Common myeloid progenitor, CD34-positive (primary cell): ENCODE measurements at regions not wholly inside any gene's neighbourhood (a gene's known extent, or its start where the extent isn't known, plus 50 kb on each side); places are given as distances from the start of the nearest gene placed in this dataset.

ENCODE experiments used
- CTCF ChIA-PET: fragments of 350-600 bp; sonication (Branson Sonifier 250); formaldehyde crosslinking; loops from one replicate; lab custom pipeline; 2021; ENCODE audit warnings: antibody characterized with exemption; lab: Charles Lee
- POLR2A ChIA-PET: fragments of 350-600 bp; sonication (Branson Sonifier 250); formaldehyde crosslinking; loops from one replicate; lab custom pipeline; 2021; ENCODE audit warnings: antibody characterized with exemption; lab: Charles Lee
- DNase-seq, 3 donors: peaks; one replicate each; pipeline versions ENCODE4 v3.0.0 to v3.0.0-alpha.2; 2013
- H3K27ac ChIP-seq, 2 experiments: 1 replicate in 1 of 2; 2 replicates in 1 of 2; pipeline ENCODE4 v1.7.0; 2013; ENCODE audit warnings: inconsistent platforms in 2 of 2, low read length in 2 of 2, mild to moderate bottlenecking in 2 of 2, low read depth in 1 of 2, moderate library complexity in 1 of 2; ENCODE audit not compliant: severe bottlenecking in 2 of 2, insufficient read depth in 1 of 2, poor library complexity in 1 of 2
- H3K27me3 ChIP-seq, 5 experiments: replicated peaks in 2 of 5; 1 replicate in 3 of 5; 2 replicates in 2 of 5; pipeline versions ENCODE4 v1.6.1 to v1.7.0; 2013; ENCODE audit warnings: low read length in 4 of 5, mild to moderate bottlenecking in 2 of 5, moderate library complexity in 2 of 5, inconsistent platforms in 1 of 5; ENCODE audit not compliant: insufficient read depth in 5 of 5, control insufficient read depth in 4 of 5
- H3K36me3 ChIP-seq, 4 experiments: 1 replicate in 2 of 4; 2 replicates in 2 of 4; pipeline versions ENCODE4 v1.6.1 to v1.7.0; 2013; ENCODE audit warnings: low read length in 3 of 4, control low read depth in 1 of 4, mild to moderate bottlenecking in 1 of 4; ENCODE audit not compliant: control insufficient read depth in 4 of 4, insufficient read depth in 4 of 4
- H3K4me1 ChIP-seq, 4 experiments: 1 replicate in 3 of 4; 2 replicates in 1 of 4; pipeline versions ENCODE4 v1.6.1 to v1.7.1; 2013; ENCODE audit warnings: low read length in 3 of 4, mild to moderate bottlenecking in 3 of 4, control low read depth in 1 of 4, inconsistent platforms in 1 of 4, moderate library complexity in 1 of 4; ENCODE audit not compliant: control insufficient read depth in 4 of 4, insufficient read depth in 4 of 4; ENCODE audit errors: control extremely low read depth in 1 of 4
- H3K4me3 ChIP-seq, 7 experiments: 1 replicate in 4 of 7; 2 replicates in 3 of 7; pipeline versions ENCODE4 v1.5.1 to v1.7.0; 2013; ENCODE audit warnings: mild to moderate bottlenecking in 7 of 7, low read length in 6 of 7, moderate library complexity in 6 of 7, inconsistent platforms in 2 of 7, low read depth in 2 of 7, control low read depth in 1 of 7; ENCODE audit not compliant: insufficient read depth in 4 of 7, control insufficient read depth in 1 of 7; ENCODE audit errors: extremely low read depth in 1 of 7
- H3K9me3 ChIP-seq, 5 experiments: 1 replicate in 4 of 5; 2 replicates in 1 of 5; pipeline versions ENCODE4 v1.6.1 to v1.7.1; 2013; ENCODE audit warnings: low read length in 4 of 5, mild to moderate bottlenecking in 2 of 5, inconsistent platforms in 1 of 5, low read depth in 1 of 5, moderate library complexity in 1 of 5; ENCODE audit not compliant: control insufficient read depth in 4 of 5, insufficient read depth in 2 of 5; ENCODE audit errors: control extremely low read depth in 1 of 5
- WGBS: methylation state at CpG from one replicate; pipeline ENCODE4 v1.1.5; 2013; ENCODE audit not compliant: insufficient coverage; 5-methylcytosine and 5-hydroxymethylcytosine counted together

DNA sequence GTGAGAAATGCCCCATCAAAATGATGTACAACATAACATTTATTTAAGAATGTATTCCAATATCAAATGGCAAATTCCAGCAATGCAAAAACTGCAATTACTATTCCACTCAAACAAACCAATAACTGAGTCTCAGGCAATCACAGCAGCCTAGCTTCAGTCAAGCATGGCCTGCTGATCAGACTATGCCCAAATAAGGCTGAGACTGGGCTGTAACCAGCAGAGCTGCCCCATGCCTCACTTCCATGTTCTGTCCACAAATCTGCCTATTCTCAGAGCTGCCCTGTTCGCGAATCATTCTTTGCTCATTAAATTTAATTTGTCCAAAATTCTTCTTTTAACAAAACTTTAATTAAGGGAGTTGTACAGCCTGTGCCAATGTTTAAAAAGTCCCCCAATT, 155.4 kb downstream of the FNDC1 start:
- ChIA-PET CTCF (no interaction called here), POLR2A (no interaction called here)
- Histone ChIP-seq H3K4me1 (no peaks in the 10 kb centered on the region), H3K9me3 (no peaks in the 10 kb centered on the region), H3K36me3 (no peaks in the 10 kb centered on the region), H3K4me3 (no peak overlapping the region), H3K27me3 (peaks cover 0 to 5% (median 0%) of the 10 kb centered on the region in 5 experiments), H3K27ac (no peak overlapping the region)
- DNase-seq: no peak
- WGBS: no CpG with 5 or more reads among the region's 2 CpGs
